Loucy (cell line): ENCODE measurements at regions not wholly inside any gene's neighbourhood (a gene's known extent, or its start where the extent isn't known, plus 50 kb on each side); places are given as distances from the start of the nearest gene placed in this dataset.

Experiments
- H2AFZ ChIP-seq: fragments of 200-600 bp; sonication (generic); 2 replicates; pipeline ENCODE4 v1.6.0; 2016; ENCODE audit warnings: antibody characterized with exemption, mild to moderate bottlenecking, low read length, moderate library complexity
- H3F3A ChIP-seq: fragments of 200-600 bp; 2 replicates; pipeline ENCODE4 v1.6.0; 2016; ENCODE audit warnings: antibody characterized with exemption, low read depth, mild to moderate bottlenecking
- H3K27me3 ChIP-seq: fragments of 200-600 bp; sonication (generic); 2 replicates; pipeline ENCODE4 v1.6.1; 2014; ENCODE audit warnings: low read length, mild to moderate bottlenecking; ENCODE audit not compliant: insufficient read depth, poor library complexity, severe bottlenecking
- H3K36me3 ChIP-seq: fragments of 200-600 bp; sonication (generic); 2 replicates; pipeline ENCODE4 v1.6.1; 2016; ENCODE audit warnings: low read length; ENCODE audit not compliant: insufficient read depth
- H3K4me1 ChIP-seq: fragments of 200-600 bp; sonication (generic); 2 replicates; pipeline ENCODE4 v1.5.1; 2014; ENCODE audit warnings: low read length, mild to moderate bottlenecking; ENCODE audit not compliant: insufficient read depth, poor library complexity, severe bottlenecking
- H3K4me2 ChIP-seq: fragments of 200-600 bp; sonication (generic); 2 replicates; pipeline ENCODE4 v1.6.0; 2014; ENCODE audit warnings: antibody characterized with exemption, low read length, low read depth, mild to moderate bottlenecking; ENCODE audit not compliant: poor library complexity, severe bottlenecking
- H3K4me3 ChIP-seq: fragments of 200-600 bp; sonication (generic); 2 replicates; pipeline ENCODE4 v1.5.1; 2014; ENCODE audit warnings: low read length, mild to moderate bottlenecking, mixed read lengths; ENCODE audit not compliant: poor library complexity, severe bottlenecking
- H3K79me2 ChIP-seq: fragments of 200-600 bp; sonication (generic); 2 replicates; pipeline ENCODE4 v1.6.1; 2014; ENCODE audit warnings: low read length; ENCODE audit not compliant: insufficient read depth
- H3K9ac ChIP-seq: fragments of 200-600 bp; sonication (generic); 2 replicates; pipeline ENCODE4 v1.6.0; 2014; ENCODE audit warnings: mild to moderate bottlenecking, low read depth, low read length, moderate library complexity; ENCODE audit not compliant: poor library complexity, severe bottlenecking
- H3K9me2 ChIP-seq: fragments of 200-600 bp; sonication (generic); replicated peaks from 2 replicates; pipeline ENCODE4 v1.6.1; 2016; ENCODE audit warnings: low read depth, low read length, mixed read lengths
- H3K9me3 ChIP-seq: fragments of 200-600 bp; sonication (generic); 2 replicates; pipeline ENCODE4 v1.6.1; 2014; ENCODE audit warnings: mild to moderate bottlenecking, antibody characterized with exemption, low read length, low read depth; ENCODE audit not compliant: insufficient read depth
- H4K20me1 ChIP-seq: fragments of 200-600 bp; sonication (generic); 2 replicates; pipeline ENCODE4 v1.6.0; 2014; ENCODE audit warnings: antibody characterized with exemption, low read length, mild to moderate bottlenecking; ENCODE audit not compliant: insufficient read depth, poor library complexity, severe bottlenecking
- CTCF ChIP-seq: fragments of 200-600 bp; sonication (generic); conservative IDR thresholded peaks from 2 replicates; pipeline ENCODE4 v1.5.1; 2014; ENCODE audit warnings: mild to moderate bottlenecking, antibody characterized with exemption, low read length
- EZH2phosphoT487 ChIP-seq: fragments of 200-600 bp; IDR thresholded peaks from 2 replicates; pipeline ENCODE4 v1.6.1; 2018; ENCODE audit warnings: antibody characterized with exemption, mild to moderate bottlenecking, moderate library complexity, borderline replicate concordance

- Histone ChIP-seq H4K20me1 (no peaks in the 10 kb centered on the region), H3K4me1 (no peaks in the 10 kb centered on the region), H3K27me3 (no peaks in the 10 kb centered on the region), H3K9me3 (peaks cover 4% of the 10 kb centered on the region; the same call in 1 of the 2 replicates), H3K36me3 (no peaks in the 10 kb centered on the region), H3K9me2 (no peaks in the 10 kb centered on the region), H3K4me2 (no peak overlapping the region), H3K4me3 (no peak overlapping the region), H2AFZ (no peak overlapping the region), H3K9ac (no peak overlapping the region), H3F3A (no peaks in the 10 kb centered on the region), H3K79me2 (no peaks in the 10 kb centered on the region)
- TF ChIP-seq CTCF (no peak), EZH2phosphoT487 (no peak)
Observed at GRCh38 chr12:116402163-116402939, 124.9 kb upstream of the MED13L start.

GRCh38 chr12:116403546-116403945 is 126.1 kb upstream of the MED13L start:
- H3K9me3 ChIP-seq: peaks cover 4% of the 10 kb centered on the region; the same call in 1 of the 2 replicates
- no peaks in the 10 kb centered on the region for H3F3A ChIP-seq
- no peaks in the 10 kb centered on the region for H3K4me1 ChIP-seq
- no peaks in the 10 kb centered on the region for H3K9me2 ChIP-seq
- no peak overlapping the region for H3K4me3 ChIP-seq
- H3K9ac ChIP-seq: no peak overlapping the region
- H3K27me3 ChIP-seq: no peaks in the 10 kb centered on the region
- H4K20me1 ChIP-seq: no peaks in the 10 kb centered on the region
- H3K36me3 ChIP-seq: no peaks in the 10 kb centered on the region
- no peak overlapping the region for H2AFZ ChIP-seq
- no peak for TF ChIP-seq CTCF
- no peak for TF ChIP-seq EZH2phosphoT487
- no peak overlapping the region for H3K4me2 ChIP-seq
- no peaks in the 10 kb centered on the region for H3K79me2 ChIP-seq

GRCh38 chr12:116404247-116404646 is 126.8 kb upstream of the MED13L start:
- Histone ChIP-seq H3K4me2 (no peak overlapping the region), H3K4me1 (no peaks in the 10 kb centered on the region), H3F3A (no peaks in the 10 kb centered on the region), H3K36me3 (no peaks in the 10 kb centered on the region), H2AFZ (no peak overlapping the region), H3K79me2 (no peaks in the 10 kb centered on the region), H3K27me3 (no peaks in the 10 kb centered on the region), H3K4me3 (no peak overlapping the region), H4K20me1 (no peaks in the 10 kb centered on the region), H3K9me3 (peaks cover 4% of the 10 kb centered on the region; the same call in 1 of the 2 replicates), H3K9ac (no peak overlapping the region), H3K9me2 (no peaks in the 10 kb centered on the region)
- TF ChIP-seq CTCF (no peak), EZH2phosphoT487 (no peak)
